ENCODE measurements at regions not wholly inside any gene's neighbourhood (a gene's known extent, or its start where the extent isn't known, plus 50 kb on each side); places are given as distances from the start of the nearest gene placed in this dataset.

- no peaks in the 10 kb centered on the region for H4K20me1 ChIP-seq (ENCODE audit: insufficient read depth)
- no peak overlapping the region for H3K27ac ChIP-seq (ENCODE audit: low read depth, low read length)
- H3K4me2 ChIP-seq (ENCODE audit: low read length), result no peak overlapping the region
- H3K9me3 ChIP-seq (ENCODE audit: control insufficient read depth in 1 of 2, insufficient read depth in 1 of 2, low read depth in 1 of 2, low read length in 2 of 2), result no peaks in the 10 kb centered on the region
- RAD21 ChIA-PET (ENCODE audit: low non-redundant PET in 1 of 2, low total read pairs in 2 of 2, uncharacterized antibody in 2 of 2, unreplicated experiment in 2 of 2), result no interaction called here
- POLR2A ChIA-PET, result no interaction called here
- no TSS peak for BruUV-seq (replicated peaks)
- H3K4me3 ChIP-seq (replicated peaks in 1 of 2; ENCODE audit: low read depth in 1 of 2, low read length in 2 of 2), result no peak overlapping the region
- no peaks in the 10 kb centered on the region for H3K27me3 ChIP-seq (ENCODE audit: insufficient read depth, low read length)
- H3K9me2 ChIP-seq (ENCODE audit: insufficient read depth), result no peaks in the 10 kb centered on the region
- no peak overlapping the region for H2AFZ ChIP-seq (ENCODE audit: low read depth, low read length, poor library complexity, severe bottlenecking)
- ATAC-seq (peak; percentile 69), DNase-seq (ENCODE audit: low read depth, low spot score) (peak; percentile 13)
- intact Hi-C loops (cut with micrococcal nuclease), result no loop called here
- H3K4me1 ChIP-seq (ENCODE audit: control insufficient read depth in 1 of 2, insufficient read depth in 2 of 2, low read length in 2 of 2), result no peaks in the 10 kb centered on the region
- TF ChIP-seq REST (IDR thresholded peaks at IDR 0.05; ENCODE audit: low read depth) (no peak), CTCF (IDR thresholded peaks at IDR 0.05 in 2 of 3, conservative IDR thresholded peaks at IDR 0.05 in 1 of 3; ENCODE audit: borderline replicate concordance in 1 of 3, insufficient read depth in 1 of 3, low read depth in 2 of 3, low read length in 2 of 3) (peak in 2 of 3 experiments; percentile 24 to 29; a peak in 2 of 6 replicates), SRF (IDR thresholded peaks at IDR 0.05; ENCODE audit: low read depth) (no peak), ZFX (IDR thresholded peaks at IDR 0.05) (no peak), TCF7L2 (IDR thresholded peaks at IDR 0.05; ENCODE audit: borderline replicate concordance, extremely low read depth, insufficient read depth, insufficient read length) (no peak), CEBPB (IDR thresholded peaks at IDR 0.05; ENCODE audit: low read depth) (no peak)
- H3K79me2 ChIP-seq (ENCODE audit: insufficient read depth, low read length), result no peaks in the 10 kb centered on the region
- CTCF ChIA-PET, result no interaction called here
- no peaks in the 10 kb centered on the region for H3K36me3 ChIP-seq (ENCODE audit: control insufficient read depth in 1 of 2, insufficient read depth in 2 of 2, low read length in 2 of 2)
- H3K9ac ChIP-seq (ENCODE audit: low read length), result no peak overlapping the region
These were observed 154.0 kb downstream of the MATN1 start for GRCh38 chr1:30569384-30569783.

Data from HCT116 (cell line).